Urinary bladder (tissue), 3 donors: ENCODE measurements at regions not wholly inside any gene's neighbourhood (a gene's known extent, or its start where the extent isn't known, plus 50 kb on each side); places are given as distances from the start of the nearest gene placed in this dataset.

Experiments
- DNase-seq: peaks from one replicate; pipeline ENCODE4 v3.0.0-alpha.2; 2015; ENCODE audit errors: extremely low spot score
- H3K27ac ChIP-seq: one replicate; pipeline ENCODE4 v1.5.1; 2013; ENCODE audit warnings: low read depth, mild to moderate bottlenecking, moderate library complexity
- H3K36me3 ChIP-seq: one replicate; pipeline ENCODE4 v1.6.1; 2013; ENCODE audit warnings: mild to moderate bottlenecking, moderate library complexity; ENCODE audit not compliant: insufficient read depth
- H3K4me1 ChIP-seq: one replicate; pipeline ENCODE4 v1.6.1; 2013; ENCODE audit warnings: mild to moderate bottlenecking, moderate library complexity; ENCODE audit not compliant: insufficient read depth
- H3K4me3 ChIP-seq: one replicate; pipeline ENCODE4 v1.5.1; 2013; ENCODE audit warnings: low read depth, low read length
- WGBS: extraction: QIAGEN DNeasy Blood & Tissue Kit; methylation state at CpG from one replicate; pipeline ENCODE4 v1.1.7; 2013; 5-methylcytosine and 5-hydroxymethylcytosine counted together
- donor health status: healthy with polysubstance abuse.
- donor health status: healthy.

GRCh38 chr1:232213928-232214327, 416.0 kb downstream of the SIPA1L2 start:
- H3K36me3 ChIP-seq, result no peaks in the 10 kb centered on the region
- H3K4me1 ChIP-seq, result no peaks in the 10 kb centered on the region
- H3K27ac ChIP-seq, result no peak overlapping the region
- no peak for DNase-seq
- 95% methylated on average over 1 of the region's 1 CpG for WGBS
- H3K4me3 ChIP-seq, result no peak overlapping the region

DNA sequence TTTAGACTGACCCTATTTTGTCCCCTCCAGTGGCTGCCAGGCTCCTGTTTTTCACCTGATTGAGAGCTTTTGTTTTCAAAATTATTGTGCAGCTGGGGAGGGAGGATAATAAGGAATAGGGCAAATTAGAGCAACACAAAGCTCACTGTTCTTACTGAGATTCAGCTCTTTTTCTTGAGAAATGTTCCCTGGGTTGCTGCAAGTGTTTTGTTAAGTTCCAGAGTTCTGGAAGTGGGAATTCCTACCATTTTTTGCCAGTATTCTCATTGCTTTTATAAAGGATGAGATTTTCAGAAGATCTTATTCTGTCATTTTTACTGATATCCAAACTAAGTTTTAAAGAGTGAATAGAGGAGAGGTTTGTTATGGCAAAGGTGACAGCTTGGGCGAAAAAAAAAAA, 417.7 kb downstream of the SIPA1L2 start:
- Histone ChIP-seq H3K27ac (no peak overlapping the region), H3K4me1 (no peaks in the 10 kb centered on the region), H3K36me3 (no peaks in the 10 kb centered on the region), H3K4me3 (no peak overlapping the region)
- DNase-seq, result no peak
- 43% methylated on average over 1 of the region's 1 CpG for WGBS

GRCh38 chr1:232211149-232211548, 418.8 kb downstream of the SIPA1L2 start:
- Histone ChIP-seq H3K36me3 (no peaks in the 10 kb centered on the region), H3K27ac (no peak overlapping the region), H3K4me3 (no peak overlapping the region), H3K4me1 (no peaks in the 10 kb centered on the region)
- DNase-seq, result no peak
- WGBS, result 95% methylated on average over 2 of the region's 2 CpGs

GRCh38 chr1:232209357-232209756, 420.6 kb downstream of the SIPA1L2 start:
- Histone ChIP-seq H3K4me3 (no peak overlapping the region), H3K36me3 (no peaks in the 10 kb centered on the region), H3K27ac (no peak overlapping the region), H3K4me1 (no peaks in the 10 kb centered on the region)
- 68% methylated on average over 4 of the region's 4 CpGs for WGBS
- DNase-seq, result no peak

- H3K4me1 ChIP-seq, result no peaks in the 10 kb centered on the region
- DNase-seq, result no peak
- H3K27ac ChIP-seq, result no peak overlapping the region
- H3K4me3 ChIP-seq, result no peak overlapping the region
- WGBS, result 91% methylated on average over 8 of the region's 8 CpGs
- no peaks in the 10 kb centered on the region for H3K36me3 ChIP-seq
Measured at GRCh38 chr1:232207073-232207866, 422.7 kb downstream of the SIPA1L2 start.

DNA sequence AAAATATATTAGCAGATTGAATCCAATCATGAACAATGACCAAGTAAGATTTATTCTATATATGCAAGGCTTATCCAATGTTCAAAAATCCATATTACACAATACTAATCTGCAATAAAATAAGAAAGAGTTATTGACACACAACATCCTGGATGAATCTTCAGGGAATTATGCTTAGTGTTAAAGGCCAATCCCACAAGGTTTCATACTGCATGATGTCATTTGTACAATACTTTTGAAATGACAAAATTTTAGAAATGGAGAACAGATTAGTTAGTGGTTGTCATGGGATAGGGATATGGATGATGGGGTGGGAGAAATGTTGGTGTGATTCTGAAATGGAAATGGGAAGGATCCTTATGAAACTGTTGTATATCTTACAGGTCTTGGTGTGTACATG, 425.7 kb downstream of the SIPA1L2 start:
- H3K4me3 ChIP-seq, result no peak overlapping the region
- DNase-seq, result no peak
- no peaks in the 10 kb centered on the region for H3K36me3 ChIP-seq
- no peaks in the 10 kb centered on the region for H3K4me1 ChIP-seq
- no peak overlapping the region for H3K27ac ChIP-seq

- Histone ChIP-seq H3K27ac (no peak overlapping the region), H3K4me3 (no peak overlapping the region), H3K4me1 (no peaks in the 10 kb centered on the region), H3K36me3 (no peaks in the 10 kb centered on the region)
- DNase-seq, result no peak
- WGBS, result 94% methylated on average over 7 of the region's 7 CpGs
Measured at GRCh38 chr1:232201024-232201423, 428.9 kb downstream of the SIPA1L2 start.

- WGBS, result 93% methylated on average over 1 of the region's 1 CpG
- Histone ChIP-seq H3K27ac (no peak overlapping the region), H3K4me1 (no peaks in the 10 kb centered on the region), H3K36me3 (no peaks in the 10 kb centered on the region), H3K4me3 (no peak overlapping the region)
- no peak for DNase-seq
Measured at GRCh38 chr1:232196042-232196441, 433.9 kb downstream of the SIPA1L2 start.

DNA sequence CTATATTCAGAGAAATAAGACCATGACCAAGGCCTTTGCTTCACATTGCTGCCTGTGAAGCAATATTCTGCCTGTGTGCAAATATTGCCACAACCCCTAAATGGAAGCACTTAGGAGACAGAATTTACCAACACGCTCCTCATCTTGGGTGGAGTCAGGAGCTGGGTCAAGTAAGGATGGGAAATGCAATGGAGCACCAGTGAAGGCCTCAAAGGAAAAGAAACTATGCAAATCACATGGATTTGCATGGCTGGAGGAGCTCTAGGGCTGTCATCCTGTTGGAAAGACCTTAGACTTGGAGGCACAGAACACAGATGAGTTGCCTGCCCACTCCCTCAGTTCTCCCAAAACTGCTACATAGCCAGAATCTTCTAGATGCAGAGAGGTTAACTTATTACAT, 435.5 kb downstream of the SIPA1L2 start:
- Histone ChIP-seq H3K4me3 (no peak overlapping the region), H3K27ac (no peak overlapping the region)
- WGBS, result 96% methylated on average over 1 of the region's 1 CpG

GRCh38 chr1:232193451-232193783, 436.5 kb downstream of the SIPA1L2 start:
- Histone ChIP-seq H3K36me3 (no peaks in the 10 kb centered on the region), H3K4me3 (no peak overlapping the region), H3K27ac (no peak overlapping the region), H3K4me1 (no peaks in the 10 kb centered on the region)
- DNase-seq, result no peak

More for the DNA sequence above, 435.5 kb downstream of the SIPA1L2 start:
- no peaks in the 10 kb centered on the region for H3K36me3 ChIP-seq
- H3K4me1 ChIP-seq, result no peaks in the 10 kb centered on the region
- no peak for DNase-seq

GRCh38 chr1:232192781-232193450, 437.0 kb downstream of the SIPA1L2 start:
- WGBS, result 59% methylated on average over 3 of the region's 3 CpGs
- Histone ChIP-seq H3K4me1 (no peaks in the 10 kb centered on the region), H3K36me3 (no peaks in the 10 kb centered on the region), H3K27ac (no peak overlapping the region), H3K4me3 (no peak overlapping the region)
- no peak for DNase-seq

GRCh38 chr1:232191560-232191959, 438.4 kb downstream of the SIPA1L2 start:
- 96% methylated on average over 6 of the region's 6 CpGs for WGBS
- H3K36me3 ChIP-seq, result no peaks in the 10 kb centered on the region
- DNase-seq, result no peak
- H3K4me1 ChIP-seq, result no peaks in the 10 kb centered on the region
- H3K4me3 ChIP-seq, result no peak overlapping the region
- H3K27ac ChIP-seq, result no peak overlapping the region

DNA sequence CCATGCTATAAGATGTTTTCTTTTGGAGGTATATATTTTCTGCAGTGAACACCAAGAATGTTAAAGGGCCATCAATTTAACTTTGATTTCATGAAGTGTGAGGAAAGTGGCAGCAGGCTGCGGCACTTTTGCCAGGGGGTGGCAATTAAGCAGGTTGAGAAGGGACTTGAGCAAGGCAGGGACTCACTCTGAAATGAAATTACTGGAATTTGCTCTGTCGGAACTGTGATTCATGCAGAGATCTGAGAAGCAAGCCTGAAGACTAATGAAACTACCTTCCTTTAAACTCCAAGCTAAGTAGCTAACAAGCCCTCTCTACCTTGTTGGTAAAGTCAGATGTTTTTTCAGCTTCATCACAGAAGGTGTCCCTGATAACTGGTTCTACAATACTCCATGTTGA, 441.6 kb downstream of the SIPA1L2 start:
- no peak overlapping the region for H3K4me3 ChIP-seq
- WGBS, result 94% methylated on average over 2 of the region's 2 CpGs
- H3K36me3 ChIP-seq, result no peaks in the 10 kb centered on the region
- H3K4me1 ChIP-seq, result no peaks in the 10 kb centered on the region
- no peak overlapping the region for H3K27ac ChIP-seq
- no peak for DNase-seq

- no peaks in the 10 kb centered on the region for H3K36me3 ChIP-seq
- no peak for DNase-seq
- H3K4me1 ChIP-seq, result no peaks in the 10 kb centered on the region
- H3K4me3 ChIP-seq, result no peak overlapping the region
- WGBS, result 83% methylated on average over 3 of the region's 3 CpGs
- H3K27ac ChIP-seq, result no peak overlapping the region
Measured at GRCh38 chr1:232186931-232187330, 443.0 kb downstream of the SIPA1L2 start.
